ENCODE measurements at regions not wholly inside any gene's neighbourhood (a gene's known extent, or its start where the extent isn't known, plus 50 kb on each side); places are given as distances from the start of the nearest gene placed in this dataset.

- no peak for TF ChIP-seq CTCF (IDR thresholded peaks at IDR 0.05; ENCODE audit: low read depth, low read length, missing input control)
- no peak for TF ChIP-seq SP1 (IDR thresholded peaks at IDR 0.05)
- TF ChIP-seq MAX (IDR thresholded peaks at IDR 0.05): no peak
- TF ChIP-seq EGR1 (IDR thresholded peaks at IDR 0.05; ENCODE audit: low read depth in 2 of 2): no peak
- no peak for TF ChIP-seq RAD21 (IDR thresholded peaks at IDR 0.05)
- TF ChIP-seq YY1 (IDR thresholded peaks at IDR 0.05): no peak
- no peak for TF ChIP-seq RXRA (IDR thresholded peaks at IDR 0.05)
- TF ChIP-seq, protein P1, sequence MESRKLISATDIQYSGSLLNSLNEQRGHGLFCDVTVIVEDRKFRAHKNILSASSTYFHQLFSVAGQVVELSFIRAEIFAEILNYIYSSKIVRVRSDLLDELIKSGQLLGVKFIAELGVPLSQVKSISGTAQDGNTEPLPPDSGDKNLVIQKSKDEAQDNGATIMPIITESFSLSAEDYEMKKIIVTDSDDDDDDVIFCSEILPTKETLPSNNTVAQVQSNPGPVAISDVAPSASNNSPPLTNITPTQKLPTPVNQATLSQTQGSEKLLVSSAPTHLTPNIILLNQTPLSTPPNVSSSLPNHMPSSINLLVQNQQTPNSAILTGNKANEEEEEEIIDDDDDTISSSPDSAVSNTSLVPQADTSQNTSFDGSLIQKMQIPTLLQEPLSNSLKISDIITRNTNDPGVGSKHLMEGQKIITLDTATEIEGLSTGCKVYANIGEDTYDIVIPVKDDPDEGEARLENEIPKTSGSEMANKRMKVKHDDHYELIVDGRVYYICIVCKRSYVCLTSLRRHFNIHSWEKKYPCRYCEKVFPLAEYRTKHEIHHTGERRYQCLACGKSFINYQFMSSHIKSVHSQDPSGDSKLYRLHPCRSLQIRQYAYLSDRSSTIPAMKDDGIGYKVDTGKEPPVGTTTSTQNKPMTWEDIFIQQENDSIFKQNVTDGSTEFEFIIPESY (IDR thresholded peaks at IDR 0.05): no peak
- TF ChIP-seq, protein P2, sequence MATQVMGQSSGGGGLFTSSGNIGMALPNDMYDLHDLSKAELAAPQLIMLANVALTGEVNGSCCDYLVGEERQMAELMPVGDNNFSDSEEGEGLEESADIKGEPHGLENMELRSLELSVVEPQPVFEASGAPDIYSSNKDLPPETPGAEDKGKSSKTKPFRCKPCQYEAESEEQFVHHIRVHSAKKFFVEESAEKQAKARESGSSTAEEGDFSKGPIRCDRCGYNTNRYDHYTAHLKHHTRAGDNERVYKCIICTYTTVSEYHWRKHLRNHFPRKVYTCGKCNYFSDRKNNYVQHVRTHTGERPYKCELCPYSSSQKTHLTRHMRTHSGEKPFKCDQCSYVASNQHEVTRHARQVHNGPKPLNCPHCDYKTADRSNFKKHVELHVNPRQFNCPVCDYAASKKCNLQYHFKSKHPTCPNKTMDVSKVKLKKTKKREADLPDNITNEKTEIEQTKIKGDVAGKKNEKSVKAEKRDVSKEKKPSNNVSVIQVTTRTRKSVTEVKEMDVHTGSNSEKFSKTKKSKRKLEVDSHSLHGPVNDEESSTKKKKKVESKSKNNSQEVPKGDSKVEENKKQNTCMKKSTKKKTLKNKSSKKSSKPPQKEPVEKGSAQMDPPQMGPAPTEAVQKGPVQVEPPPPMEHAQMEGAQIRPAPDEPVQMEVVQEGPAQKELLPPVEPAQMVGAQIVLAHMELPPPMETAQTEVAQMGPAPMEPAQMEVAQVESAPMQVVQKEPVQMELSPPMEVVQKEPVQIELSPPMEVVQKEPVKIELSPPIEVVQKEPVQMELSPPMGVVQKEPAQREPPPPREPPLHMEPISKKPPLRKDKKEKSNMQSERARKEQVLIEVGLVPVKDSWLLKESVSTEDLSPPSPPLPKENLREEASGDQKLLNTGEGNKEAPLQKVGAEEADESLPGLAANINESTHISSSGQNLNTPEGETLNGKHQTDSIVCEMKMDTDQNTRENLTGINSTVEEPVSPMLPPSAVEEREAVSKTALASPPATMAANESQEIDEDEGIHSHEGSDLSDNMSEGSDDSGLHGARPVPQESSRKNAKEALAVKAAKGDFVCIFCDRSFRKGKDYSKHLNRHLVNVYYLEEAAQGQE (IDR thresholded peaks at IDR 0.05): no peak
- TF ChIP-seq GABPA (IDR thresholded peaks at IDR 0.05 in 1 of 2, conservative IDR thresholded peaks at IDR 0.05 in 1 of 2): no peak
These were observed 327.2 kb downstream of the NKX6-1 start for GRCh38 chr4:84171871-84172270.
